ENCODE measurements at regions not wholly inside any gene's neighbourhood (a gene's known extent, or its start where the extent isn't known, plus 50 kb on each side); places are given as distances from the start of the nearest gene placed in this dataset.

- H3K4me3 ChIP-seq = no peak overlapping the region
- H3K36me3 ChIP-seq = no peaks in the 10 kb centered on the region
- ATAC-seq (no peak), DNase-seq (no peak)
- no peak overlapping the region for H3K27ac ChIP-seq
- intact Hi-C loops (cut with DNase I) = no loop called here
- H3K4me1 ChIP-seq = peaks cover 6% of the 10 kb centered on the region
- H3K27me3 ChIP-seq (ENCODE audit: low read depth) = no peaks in the 10 kb centered on the region
- TF ChIP-seq, protein P1, sequence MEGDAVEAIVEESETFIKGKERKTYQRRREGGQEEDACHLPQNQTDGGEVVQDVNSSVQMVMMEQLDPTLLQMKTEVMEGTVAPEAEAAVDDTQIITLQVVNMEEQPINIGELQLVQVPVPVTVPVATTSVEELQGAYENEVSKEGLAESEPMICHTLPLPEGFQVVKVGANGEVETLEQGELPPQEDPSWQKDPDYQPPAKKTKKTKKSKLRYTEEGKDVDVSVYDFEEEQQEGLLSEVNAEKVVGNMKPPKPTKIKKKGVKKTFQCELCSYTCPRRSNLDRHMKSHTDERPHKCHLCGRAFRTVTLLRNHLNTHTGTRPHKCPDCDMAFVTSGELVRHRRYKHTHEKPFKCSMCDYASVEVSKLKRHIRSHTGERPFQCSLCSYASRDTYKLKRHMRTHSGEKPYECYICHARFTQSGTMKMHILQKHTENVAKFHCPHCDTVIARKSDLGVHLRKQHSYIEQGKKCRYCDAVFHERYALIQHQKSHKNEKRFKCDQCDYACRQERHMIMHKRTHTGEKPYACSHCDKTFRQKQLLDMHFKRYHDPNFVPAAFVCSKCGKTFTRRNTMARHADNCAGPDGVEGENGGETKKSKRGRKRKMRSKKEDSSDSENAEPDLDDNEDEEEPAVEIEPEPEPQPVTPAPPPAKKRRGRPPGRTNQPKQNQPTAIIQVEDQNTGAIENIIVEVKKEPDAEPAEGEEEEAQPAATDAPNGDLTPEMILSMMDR (IDR thresholded peaks at IDR 0.05) = no peak
- H3K9me3 ChIP-seq = no peaks in the 10 kb centered on the region
Observed at GRCh38 chr9:108001237-108001636, 511.7 kb upstream of the KLF4 start.

DNA sequence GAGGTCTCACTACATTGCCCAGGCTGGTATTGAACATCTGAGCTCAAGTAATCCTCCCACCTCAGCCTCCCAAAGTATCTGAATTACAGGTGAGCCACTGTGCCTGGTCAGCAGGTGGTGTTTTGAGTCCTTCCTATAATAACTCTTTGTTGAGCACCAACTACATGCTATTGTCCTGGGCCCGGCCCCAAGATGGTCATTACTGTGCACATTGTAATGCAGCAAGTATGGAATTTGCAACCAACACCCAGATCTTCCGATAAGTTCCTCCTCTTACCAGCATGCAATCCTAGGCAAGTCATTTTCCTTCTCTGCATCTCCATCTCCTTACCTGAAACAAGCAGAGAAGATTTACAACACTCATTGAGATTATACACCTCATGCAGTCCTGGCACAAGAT, 510.3 kb upstream of the KLF4 start:
- intact Hi-C loops (cut with DNase I) = no loop called here
- ATAC-seq (no peak), DNase-seq (no peak)
- Histone ChIP-seq H3K4me1 (peaks cover 6% of the 10 kb centered on the region), H3K9me3 (no peaks in the 10 kb centered on the region), H3K27ac (no peak overlapping the region), H3K4me3 (no peak overlapping the region), H3K36me3 (no peaks in the 10 kb centered on the region), H3K27me3 (ENCODE audit: low read depth) (no peaks in the 10 kb centered on the region)
- TF ChIP-seq, protein P1 (IDR thresholded peaks at IDR 0.05) = no peak

DNA sequence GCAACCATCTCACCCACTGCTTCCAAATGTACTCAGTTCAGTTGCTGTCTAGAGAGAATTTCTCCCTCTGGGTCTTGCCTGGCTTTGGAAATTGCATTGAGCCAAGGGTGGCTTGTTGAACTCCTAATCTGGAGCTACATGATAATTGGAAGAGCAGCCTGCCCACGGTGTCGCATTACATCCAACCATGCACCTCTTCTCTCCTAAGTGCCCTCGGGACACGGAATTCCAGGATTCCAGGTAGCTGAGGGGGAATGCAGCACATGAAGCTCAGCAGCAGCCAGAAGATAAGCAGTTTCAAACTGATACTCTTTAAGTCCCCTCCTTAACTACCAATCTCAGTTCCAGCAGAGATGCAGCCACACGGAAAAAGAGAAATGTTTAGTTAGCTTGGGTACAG, 509.4 kb upstream of the KLF4 start:
- ATAC-seq (no peak), DNase-seq (no peak)
- H3K27ac ChIP-seq = no peak overlapping the region
- H3K36me3 ChIP-seq = no peaks in the 10 kb centered on the region
- H3K9me3 ChIP-seq = no peaks in the 10 kb centered on the region
- H3K27me3 ChIP-seq (ENCODE audit: low read depth) = no peaks in the 10 kb centered on the region
- TF ChIP-seq, protein P1 (IDR thresholded peaks at IDR 0.05) = no peak
- peaks cover 6% of the 10 kb centered on the region for H3K4me1 ChIP-seq
- intact Hi-C loops (cut with DNase I) = no loop called here
- no peak overlapping the region for H3K4me3 ChIP-seq

DNA sequence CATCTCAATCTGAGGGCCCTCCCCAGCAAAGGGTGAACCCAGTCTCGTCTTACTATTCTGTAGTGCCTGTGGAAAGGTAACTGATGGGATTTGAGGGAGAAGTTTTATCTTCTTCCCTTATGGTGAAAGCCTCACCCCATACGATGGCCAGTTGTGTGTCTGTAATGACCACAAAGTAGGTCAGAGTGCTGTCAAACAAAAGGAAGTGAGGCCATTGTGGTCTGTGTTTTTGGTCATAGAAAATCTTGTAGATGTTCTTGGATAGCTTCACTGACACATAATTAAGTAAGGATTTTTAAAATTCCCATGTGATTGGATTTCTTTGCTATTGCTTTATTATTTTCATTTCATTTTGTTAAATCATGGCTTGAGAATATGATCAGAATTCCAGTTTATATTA, 505.1 kb upstream of the KLF4 start:
- Histone ChIP-seq H3K9me3 (no peaks in the 10 kb centered on the region), H3K27me3 (ENCODE audit: low read depth) (no peaks in the 10 kb centered on the region), H3K4me3 (no peak overlapping the region), H3K4me1 (peaks cover 6% of the 10 kb centered on the region), H3K36me3 (no peaks in the 10 kb centered on the region), H3K27ac (no peak overlapping the region)
- DNase-seq (no peak), ATAC-seq (no peak)
- intact Hi-C loops (cut with DNase I) = no loop called here
- TF ChIP-seq, protein P1 (IDR thresholded peaks at IDR 0.05) = no peak

DNA sequence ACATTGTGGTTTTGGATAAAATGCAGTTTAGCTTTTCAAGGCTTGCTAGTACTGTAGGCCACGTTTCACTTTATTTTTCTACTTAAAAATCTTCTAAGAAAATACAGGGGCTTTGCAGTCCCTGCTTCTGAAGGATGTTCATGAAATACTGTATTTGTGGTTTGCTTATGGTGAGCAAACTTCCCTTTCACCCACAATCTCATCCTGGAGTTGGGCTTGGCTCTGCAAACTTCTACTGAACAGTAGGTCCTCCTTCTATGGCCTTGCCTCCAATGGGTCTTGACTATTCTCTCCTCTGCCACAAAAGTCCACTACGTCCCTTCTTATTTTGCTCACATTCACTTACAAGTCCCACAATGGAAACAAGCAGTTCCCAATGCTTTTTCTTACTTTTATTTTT, 502.7 kb upstream of the KLF4 start:
- intact Hi-C loops (cut with DNase I) = no loop called here
- no peak for ATAC-seq
- Histone ChIP-seq H3K36me3 (no peaks in the 10 kb centered on the region), H3K27ac (no peak overlapping the region), H3K27me3 (ENCODE audit: low read depth) (no peaks in the 10 kb centered on the region), H3K4me3 (no peak overlapping the region), H3K4me1 (peaks cover 8% of the 10 kb centered on the region), H3K9me3 (no peaks in the 10 kb centered on the region)
- no peak for DNase-seq
- TF ChIP-seq, protein P1 (IDR thresholded peaks at IDR 0.05) = no peak

- H3K9me3 ChIP-seq = no peaks in the 10 kb centered on the region
- peaks cover 8% of the 10 kb centered on the region for H3K4me1 ChIP-seq
- TF ChIP-seq, protein P1 (IDR thresholded peaks at IDR 0.05) = no peak
- H3K4me3 ChIP-seq = no peak overlapping the region
- intact Hi-C loops (cut with DNase I) = no loop called here
- H3K36me3 ChIP-seq = no peaks in the 10 kb centered on the region
- no peaks in the 10 kb centered on the region for H3K27me3 ChIP-seq (ENCODE audit: low read depth)
- ATAC-seq (no peak), DNase-seq (no peak)
- no peak overlapping the region for H3K27ac ChIP-seq
Observed at GRCh38 chr9:107991581-107991980, 502.0 kb upstream of the KLF4 start.

Measured in lower lobe of right lung (tissue), 2 donors.